Omental fat pad (tissue), 3 donors: ENCODE measurements at regions not wholly inside any gene's neighbourhood (a gene's known extent, or its start where the extent isn't known, plus 50 kb on each side); places are given as distances from the start of the nearest gene placed in this dataset.

Source experiments
- ATAC-seq: fragments of 150-250 bp; one replicate; pipeline ENCODE4 v1.9.1; 2016; ENCODE audit warnings: mild to moderate bottlenecking, moderate library complexity; ENCODE audit not compliant: low FRiP score
- DNase-seq: peaks from one replicate; pipeline ENCODE4 v3.0.0-alpha.2; 2019; ENCODE audit warnings: low spot score
- CTCF ChIP-seq, 3 donors: fragments of 450-650 bp; IDR thresholded peaks; one replicate each; pipeline ENCODE4 v1.5.1; 2016 to 2017; ENCODE audit warnings: antibody characterized with exemption in 3 of 3, mild to moderate bottlenecking in 3 of 3, moderate library complexity in 2 of 3

DNA sequence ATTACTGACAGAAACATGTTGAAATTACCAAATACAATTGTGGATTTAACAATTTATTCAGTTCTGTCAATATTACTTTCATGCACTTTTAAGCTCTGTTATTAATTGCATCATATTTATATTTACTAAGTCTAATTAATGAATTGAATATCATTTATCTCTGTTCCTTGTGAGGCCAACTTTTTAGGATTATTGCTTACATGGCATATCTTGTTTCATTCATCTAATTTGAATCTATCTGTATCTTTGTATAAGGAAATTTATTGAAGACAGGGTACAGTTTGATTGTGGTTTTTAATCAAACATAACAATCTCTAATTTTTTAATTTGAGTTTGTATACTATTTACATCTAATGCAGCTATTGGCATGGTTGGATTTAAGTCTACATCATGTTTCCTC, 249.9 kb upstream of the GPC6 start:
- no peak for TF ChIP-seq CTCF (IDR thresholded peaks at IDR 0.05)
- no peak for DNase-seq
- no peak for ATAC-seq

GRCh38 chr13:92984151-92984550, 242.5 kb upstream of the GPC6 start:
- TF ChIP-seq CTCF (IDR thresholded peaks at IDR 0.05): no peak
- no peak for DNase-seq
- ATAC-seq: no peak

GRCh38 chr13:92989301-92989700, 237.3 kb upstream of the GPC6 start:
- no peak for TF ChIP-seq CTCF (IDR thresholded peaks at IDR 0.05)
- ATAC-seq (no peak), DNase-seq (no peak)

DNA sequence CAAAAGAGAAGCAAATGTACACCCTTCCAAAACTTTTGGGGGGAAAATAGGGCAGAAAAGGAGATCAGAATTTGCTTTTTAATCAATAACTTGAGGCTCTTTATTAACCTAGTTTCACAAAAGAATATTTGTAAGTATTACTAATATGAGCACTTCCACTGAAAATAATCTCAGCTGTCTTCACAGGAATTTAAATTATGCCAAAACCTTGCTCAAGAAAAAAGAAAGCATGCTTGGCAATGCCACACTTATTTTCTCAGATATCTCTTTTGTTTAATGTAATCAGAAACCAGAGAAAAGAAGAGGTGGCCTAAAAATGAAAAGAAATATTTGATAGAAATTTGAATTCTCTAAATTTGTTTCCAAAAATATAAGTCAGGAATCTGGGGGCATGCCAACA, 234.9 kb upstream of the GPC6 start:
- ATAC-seq (no peak), DNase-seq (no peak)
- no peak for TF ChIP-seq CTCF (IDR thresholded peaks at IDR 0.05)

GRCh38 chr13:92994056-92994455, 232.6 kb upstream of the GPC6 start:
- no peak for DNase-seq
- no peak for TF ChIP-seq CTCF (IDR thresholded peaks at IDR 0.05)
- no peak for ATAC-seq

- no peak for ATAC-seq
- TF ChIP-seq CTCF (IDR thresholded peaks at IDR 0.05): no peak
- no peak for DNase-seq
Observed at GRCh38 chr13:93001866-93002461, 224.6 kb upstream of the GPC6 start.

DNA sequence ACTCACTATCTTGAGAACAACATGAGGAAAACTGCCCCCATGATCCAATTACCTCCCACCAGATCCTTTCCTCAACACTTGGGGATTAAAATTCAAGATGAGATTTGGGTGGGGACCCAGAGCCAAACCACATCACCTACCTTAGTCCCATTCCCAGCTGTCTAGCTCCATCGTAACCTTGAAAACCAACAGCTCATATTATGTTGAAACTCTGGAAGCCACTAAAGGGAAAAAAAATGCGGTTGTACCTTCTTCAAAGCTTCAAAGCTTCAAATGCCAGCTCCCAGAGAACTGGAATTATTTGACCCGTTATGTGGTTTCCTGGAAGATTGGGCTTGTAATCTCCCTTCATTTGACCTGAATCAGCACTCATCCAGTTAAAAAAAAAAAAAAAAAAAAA, 223.1 kb upstream of the GPC6 start:
- ATAC-seq (no peak), DNase-seq (no peak)
- no peak for TF ChIP-seq CTCF (IDR thresholded peaks at IDR 0.05)
